SK-N-SH (cell line): ENCODE measurements at regions not wholly inside any gene's neighbourhood (a gene's known extent, or its start where the extent isn't known, plus 50 kb on each side); places are given as distances from the start of the nearest gene placed in this dataset.

Experiments used
- ELF1 ChIP-seq: IDR thresholded peaks from 2 replicates; pipeline ENCODE4 v1.4.0; 2012
- EP300 ChIP-seq, 2 experiments: IDR thresholded peaks; 2 replicates each; pipeline versions ENCODE4 v1.4.0 to v1.6.1; 2012; ENCODE audit warnings: borderline replicate concordance in 1 of 2, low read depth in 1 of 2, low read length in 1 of 2
- SIN3A ChIP-seq: IDR thresholded peaks from 2 replicates; pipeline ENCODE4 v1.6.1; 2012; ENCODE audit warnings: low read depth, mild to moderate bottlenecking, low read length, moderate library complexity, borderline replicate concordance
- TAF1 ChIP-seq: IDR thresholded peaks from 2 replicates; pipeline ENCODE4 v1.6.1; 2012; ENCODE audit warnings: low read depth, mild to moderate bottlenecking, low read length, moderate library complexity, borderline replicate concordance
- TF ChIP-seq, protein P1 (sequence below): fragments of 200-600 bp; sonication (generic); IDR thresholded peaks from 2 replicates; pipeline ENCODE4 v1.6.1; 2017; ENCODE audit warnings: antibody characterized with exemption, mild to moderate bottlenecking, moderate library complexity
- TF ChIP-seq, protein P2 (sequence below): fragments of 150-350 bp; IDR thresholded peaks from 2 replicates; pipeline ENCODE4 v1.6.1; 2017; ENCODE audit warnings: antibody characterized with exemption, low read length, low read depth, borderline replicate concordance

DNA sequence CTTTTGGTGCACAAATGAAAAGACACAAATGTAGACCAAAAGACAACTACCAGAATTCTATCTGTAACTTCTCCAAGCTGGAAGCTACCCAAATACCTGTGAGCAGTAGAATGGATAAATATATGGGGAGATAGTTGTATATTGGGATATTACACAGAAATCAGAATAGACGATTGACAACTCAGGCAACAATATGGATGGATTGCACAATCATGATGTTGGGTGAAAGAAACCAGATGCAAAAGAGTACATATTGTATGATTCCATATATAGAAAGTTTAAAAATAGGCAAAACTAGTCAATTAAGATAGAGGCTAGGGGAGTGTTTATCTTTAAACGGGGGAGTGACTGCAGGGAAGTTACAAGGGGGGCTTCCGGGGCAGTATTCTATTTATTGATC lies 77.5 kb upstream of the NKD1 start:
- TF ChIP-seq SIN3A = no peak
- TF ChIP-seq ELF1 = no peak
- TF ChIP-seq, protein P1, sequence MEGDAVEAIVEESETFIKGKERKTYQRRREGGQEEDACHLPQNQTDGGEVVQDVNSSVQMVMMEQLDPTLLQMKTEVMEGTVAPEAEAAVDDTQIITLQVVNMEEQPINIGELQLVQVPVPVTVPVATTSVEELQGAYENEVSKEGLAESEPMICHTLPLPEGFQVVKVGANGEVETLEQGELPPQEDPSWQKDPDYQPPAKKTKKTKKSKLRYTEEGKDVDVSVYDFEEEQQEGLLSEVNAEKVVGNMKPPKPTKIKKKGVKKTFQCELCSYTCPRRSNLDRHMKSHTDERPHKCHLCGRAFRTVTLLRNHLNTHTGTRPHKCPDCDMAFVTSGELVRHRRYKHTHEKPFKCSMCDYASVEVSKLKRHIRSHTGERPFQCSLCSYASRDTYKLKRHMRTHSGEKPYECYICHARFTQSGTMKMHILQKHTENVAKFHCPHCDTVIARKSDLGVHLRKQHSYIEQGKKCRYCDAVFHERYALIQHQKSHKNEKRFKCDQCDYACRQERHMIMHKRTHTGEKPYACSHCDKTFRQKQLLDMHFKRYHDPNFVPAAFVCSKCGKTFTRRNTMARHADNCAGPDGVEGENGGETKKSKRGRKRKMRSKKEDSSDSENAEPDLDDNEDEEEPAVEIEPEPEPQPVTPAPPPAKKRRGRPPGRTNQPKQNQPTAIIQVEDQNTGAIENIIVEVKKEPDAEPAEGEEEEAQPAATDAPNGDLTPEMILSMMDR = no peak
- TF ChIP-seq TAF1 = no peak
- no peak for TF ChIP-seq EP300 (IDR thresholded peaks at IDR 0.05; ENCODE audit: borderline replicate concordance in 1 of 2, low read depth in 1 of 2, low read length in 1 of 2)
- TF ChIP-seq, protein P2, sequence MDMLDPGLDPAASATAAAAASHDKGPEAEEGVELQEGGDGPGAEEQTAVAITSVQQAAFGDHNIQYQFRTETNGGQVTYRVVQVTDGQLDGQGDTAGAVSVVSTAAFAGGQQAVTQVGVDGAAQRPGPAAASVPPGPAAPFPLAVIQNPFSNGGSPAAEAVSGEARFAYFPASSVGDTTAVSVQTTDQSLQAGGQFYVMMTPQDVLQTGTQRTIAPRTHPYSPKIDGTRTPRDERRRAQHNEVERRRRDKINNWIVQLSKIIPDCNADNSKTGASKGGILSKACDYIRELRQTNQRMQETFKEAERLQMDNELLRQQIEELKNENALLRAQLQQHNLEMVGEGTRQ = no peak
